HCT116 (cell line): ENCODE measurements at regions not wholly inside any gene's neighbourhood (a gene's known extent, or its start where the extent isn't known, plus 50 kb on each side); places are given as distances from the start of the nearest gene placed in this dataset.

Source experiments
- ATAC-seq: fragments of 200-7000 bp; cut with Tn5 transposase; 2 replicates; pipeline ENCODE4 v1.9.1; 2020; ENCODE audit warnings: mild to moderate bottlenecking, moderate library complexity
- BruUV-seq: library from RNA; stranded (reverse); fragments of 400-500 nt; replicated peaks from 2 replicates; lab custom pipeline; 2021; lab: Mats Ljungman, UMichigan
- CTCF ChIA-PET: fragments of 300-600 bp; sonication (Branson Sonifier 250); formaldehyde crosslinking; loops from one replicate; lab custom pipeline; 2021; ENCODE audit warnings: antibody characterized with exemption; lab: Charles Lee
- POLR2A ChIA-PET: fragments of 300-600, 350-600 bp; sonication (Branson Sonifier 250); formaldehyde crosslinking; loops from one replicate; lab custom pipeline; 2021; ENCODE audit warnings: antibody characterized with exemption; lab: Charles Lee
- RAD21 ChIA-PET, 2 experiments: fragments of 300-600 bp; sonication (Branson Sonifier 250); formaldehyde crosslinking; loops; one replicate each; lab custom pipeline; 2023; ENCODE audit warnings: low total read pairs in 2 of 2; ENCODE audit not compliant: uncharacterized antibody in 2 of 2, unreplicated experiment in 2 of 2, low non-redundant PET in 1 of 2; lab: Charles Lee
- DNase-seq: peaks from one replicate; pipeline ENCODE4 v3.0.0-alpha.2; 2010; ENCODE audit warnings: low read depth, low spot score
- H2AFZ ChIP-seq: fragments of 200-600 bp; shearing (Covaris generic), sonication (generic); 2 replicates; pipeline ENCODE4 v1.6.1; 2017; ENCODE audit warnings: low read depth, mixed run types, mixed read lengths, antibody characterized with exemption, low read length; ENCODE audit not compliant: poor library complexity, severe bottlenecking
- H3K27ac ChIP-seq: 2 replicates; pipeline ENCODE4 v1.5.1; 2012; ENCODE audit warnings: low read depth, low read length
- H3K27me3 ChIP-seq: fragments of 200-600 bp; sonication (generic); 2 replicates; pipeline ENCODE4 v1.6.1; 2016; ENCODE audit warnings: mixed run types, low read length, mixed read lengths; ENCODE audit not compliant: insufficient read depth
- H3K36me3 ChIP-seq, 2 experiments: fragments of 200-500 bp in 1 of 2; fragments of 200-600 bp in 1 of 2; sonication (Bioruptor generic) in 1 of 2; sonication (generic) in 1 of 2; 2 replicates each; pipeline versions ENCODE4 v1.5.1 to v1.6.1; 2014 to 2016; ENCODE audit warnings: low read length in 2 of 2, inconsistent platforms in 1 of 2, mixed read lengths in 1 of 2, mixed run types in 1 of 2; ENCODE audit not compliant: insufficient read depth in 2 of 2, control insufficient read depth in 1 of 2
- H3K4me1 ChIP-seq, 2 experiments: fragments of 200-600 bp in 1 of 2; sonication (generic) in 1 of 2; 2 replicates each; pipeline versions ENCODE4 v1.5.1 to v1.6.1; 2012 to 2017; ENCODE audit warnings: low read length in 2 of 2, inconsistent platforms in 1 of 2, mild to moderate bottlenecking in 1 of 2, mixed read lengths in 1 of 2, mixed run types in 1 of 2, moderate library complexity in 1 of 2; ENCODE audit not compliant: insufficient read depth in 2 of 2, control insufficient read depth in 1 of 2
- H3K4me2 ChIP-seq: fragments of 200-600 bp; sonication (generic); 2 replicates; pipeline ENCODE4 v1.6.1; 2017; ENCODE audit warnings: mixed run types, low read length, mixed read lengths
- H3K4me3 ChIP-seq, 2 experiments: fragments of 200-600 bp in 1 of 2; sonication (generic) in 1 of 2; replicated peaks in 1 of 2; 2 replicates each; pipeline ENCODE4 v1.5.1; 2011 to 2016; ENCODE audit warnings: low read length in 2 of 2, control low read depth in 1 of 2, low read depth in 1 of 2, mild to moderate bottlenecking in 1 of 2, mixed read lengths in 1 of 2, mixed run types in 1 of 2
- H3K79me2 ChIP-seq: fragments of 200-600 bp; sonication (generic); 2 replicates; pipeline ENCODE4 v1.6.1; 2017; ENCODE audit warnings: mild to moderate bottlenecking, mixed run types, low read length, moderate library complexity, mixed read lengths; ENCODE audit not compliant: insufficient read depth
- H3K9ac ChIP-seq: fragments of 200-600 bp; sonication (generic); 2 replicates; pipeline ENCODE4 v1.6.1; 2016; ENCODE audit warnings: low read length, mixed read lengths
- H3K9me2 ChIP-seq: fragments of 200-600 bp; sonication (generic), shearing (Covaris generic); 2 replicates; pipeline ENCODE4 v1.6.1; 2017; ENCODE audit warnings: mixed run types, mild to moderate bottlenecking, moderate library complexity; ENCODE audit not compliant: insufficient read depth
- H3K9me3 ChIP-seq, 2 experiments: fragments of 200-500 bp in 1 of 2; fragments of 200-600 bp in 1 of 2; sonication (Bioruptor generic) in 1 of 2; sonication (generic) in 1 of 2; 2 replicates each; pipeline ENCODE4 v1.6.1; 2014 to 2017; ENCODE audit warnings: low read length in 2 of 2, mixed read lengths in 2 of 2, inconsistent platforms in 1 of 2, low read depth in 1 of 2, mild to moderate bottlenecking in 1 of 2, mixed run types in 1 of 2, moderate library complexity in 1 of 2; ENCODE audit not compliant: control insufficient read depth in 1 of 2, insufficient read depth in 1 of 2
- H4K20me1 ChIP-seq: fragments of 200-600 bp; sonication (generic), shearing (Covaris generic); 2 replicates; pipeline ENCODE4 v1.6.1; 2017; ENCODE audit warnings: mixed run types, mild to moderate bottlenecking, moderate library complexity; ENCODE audit not compliant: insufficient read depth
- ATF3 ChIP-seq: IDR thresholded peaks from 2 replicates; pipeline ENCODE4 v1.6.1; 2012
- CBX3 ChIP-seq: IDR thresholded peaks from 2 replicates; pipeline ENCODE4 v1.6.1; 2012; ENCODE audit warnings: low read depth
- EGR1 ChIP-seq: IDR thresholded peaks from 2 replicates; pipeline ENCODE4 v1.6.1; 2012; ENCODE audit warnings: low read depth
- EZH2phosphoT487 ChIP-seq: fragments of 200-600 bp; IDR thresholded peaks from 2 replicates; pipeline ENCODE4 v1.6.1; 2018; ENCODE audit warnings: antibody characterized with exemption, borderline replicate concordance
- MAX ChIP-seq: IDR thresholded peaks from 2 replicates; pipeline ENCODE4 v1.6.1; 2012
- RAD21 ChIP-seq: IDR thresholded peaks from 2 replicates; pipeline ENCODE4 v1.6.1; 2012; ENCODE audit warnings: low read depth, mild to moderate bottlenecking
- REST ChIP-seq: IDR thresholded peaks from 2 replicates; pipeline ENCODE4 v1.6.1; 2012; ENCODE audit warnings: low read depth
- SIN3A ChIP-seq: IDR thresholded peaks from 2 replicates; pipeline ENCODE4 v1.6.1; 2012; ENCODE audit warnings: low read depth
- SRF ChIP-seq: IDR thresholded peaks from 2 replicates; pipeline ENCODE4 v1.6.1; 2012; ENCODE audit warnings: low read depth
- ZBTB33 ChIP-seq: IDR thresholded peaks from 2 replicates; pipeline ENCODE4 v1.6.1; 2011; ENCODE audit warnings: mild to moderate bottlenecking, low read length, moderate library complexity; ENCODE audit not compliant: insufficient replicate concordance; ENCODE audit errors: extremely low read depth
- ZNF274 ChIP-seq: fragments of 200-500 bp; sonication (Bioruptor generic); IDR thresholded peaks from 2 replicates; pipeline ENCODE4 v1.6.1; 2014; ENCODE audit warnings: mild to moderate bottlenecking, low read depth, low read length, inconsistent platforms
- intact Hi-C: fragments of 100-400 bp; cut with micrococcal nuclease; formaldehyde crosslinking; loops from 2 replicates; pipeline ENCODE4 v1.10.0; 2022

- peaks cover 7 to 25% of the 10 kb centered on the region in 2 experiments; a peak in 2 of 4 replicates for H3K9me3 ChIP-seq
- no peak overlapping the region for H2AFZ ChIP-seq
- H3K36me3 ChIP-seq, result no peaks in the 10 kb centered on the region
- no peak overlapping the region for H3K27ac ChIP-seq
- no peak overlapping the region for H3K4me3 ChIP-seq
- no peaks in the 10 kb centered on the region for H3K4me1 ChIP-seq
- H3K27me3 ChIP-seq, result no peaks in the 10 kb centered on the region
- BruUV-seq, result no TSS peak
- no peaks in the 10 kb centered on the region for H3K79me2 ChIP-seq
- CTCF ChIA-PET, result no interaction called here
- H3K9me2 ChIP-seq, result no peaks in the 10 kb centered on the region
- no peak overlapping the region for H3K9ac ChIP-seq
- POLR2A ChIA-PET, result no interaction called here
- no peak for ATAC-seq
- no peaks in the 10 kb centered on the region for H4K20me1 ChIP-seq
- no peak overlapping the region for H3K4me2 ChIP-seq
- TF ChIP-seq EGR1 (no peak), RAD21 (no peak), CBX3 (no peak), ZBTB33 (no peak), SIN3A (no peak), MAX (no peak), ZNF274 (no peak), SRF (no peak)
- DNase-seq, result no peak
- intact Hi-C loops, result no loop called here
- RAD21 ChIA-PET, result no interaction called here
Measured at GRCh38 chr18:78378403-78378802, 601.2 kb upstream of the SALL3 start.

GRCh38 chr18:78378983-78379382 lies 600.6 kb upstream of the SALL3 start:
- intact Hi-C loops, result no loop called here
- ChIA-PET CTCF (no interaction called here), RAD21 (no interaction called here), POLR2A (no interaction called here)
- no peaks in the 10 kb centered on the region for H4K20me1 ChIP-seq
- BruUV-seq, result no TSS peak
- no peak overlapping the region for H3K4me3 ChIP-seq
- TF ChIP-seq SRF (no peak), REST (no peak), ZNF274 (no peak), SIN3A (no peak), ZBTB33 (no peak), ATF3 (no peak), EZH2phosphoT487 (no peak)
- no peaks in the 10 kb centered on the region for H3K4me1 ChIP-seq
- H3K9ac ChIP-seq, result no peak overlapping the region
- no peak overlapping the region for H3K27ac ChIP-seq
- H3K4me2 ChIP-seq, result no peak overlapping the region
- H2AFZ ChIP-seq, result no peak overlapping the region
- no peaks in the 10 kb centered on the region for H3K27me3 ChIP-seq
- ATAC-seq, result no peak
- H3K36me3 ChIP-seq, result no peaks in the 10 kb centered on the region
- H3K79me2 ChIP-seq, result no peaks in the 10 kb centered on the region
- H3K9me2 ChIP-seq, result no peaks in the 10 kb centered on the region
- no peak for DNase-seq
- H3K9me3 ChIP-seq, result peaks cover 6 to 29% of the 10 kb centered on the region in 2 experiments; a peak in 2 of 4 replicates
